Adrenal gland (tissue), 9 donors: ENCODE measurements at regions not wholly inside any gene's neighbourhood (a gene's known extent, or its start where the extent isn't known, plus 50 kb on each side); places are given as distances from the start of the nearest gene placed in this dataset.

Source experiments
- DNase-seq, 7 donors: peaks; one replicate each; pipeline ENCODE4 v3.0.0-alpha.2; 2019 to 2020
- H3K27ac ChIP-seq, 5 donors: fragments of 200-600 bp; sonication (generic) in 4 of 5; 1 replicate in 3 of 5; 2 replicates in 2 of 5; pipeline versions ENCODE4 v1.5.1 to v1.8.0; 2016 to 2020; ENCODE audit warnings: mild to moderate bottlenecking in 1 of 5
- H3K27me3 ChIP-seq: fragments of 200-600 bp; 2 replicates; pipeline ENCODE4 v1.8.0; 2021
- H3K36me3 ChIP-seq, 2 donors: fragments of 200-600 bp; replicated peaks in 1 of 2; 1 replicate in 1 of 2; 2 replicates in 1 of 2; pipeline versions ENCODE4 v1.5.1 to v1.8.0; 2018 to 2022
- H3K4me1 ChIP-seq, 2 donors: fragments of 200-600 bp; replicated peaks in 1 of 2; 1 replicate in 1 of 2; 2 replicates in 1 of 2; pipeline versions ENCODE4 v1.5.1 to v1.8.0; 2018 to 2021
- H3K4me3 ChIP-seq, 4 donors: fragments of 200-600 bp; sonication (generic) in 3 of 4; one replicate each; pipeline ENCODE4 v1.5.1; 2016 to 2018
- H3K9me3 ChIP-seq, 3 donors: fragments of 200-600 bp; sonication (generic) in 1 of 3; replicated peaks in 1 of 3; 1 replicate in 2 of 3; 2 replicates in 1 of 3; pipeline versions ENCODE4 v1.5.1 to v1.8.0; 2016 to 2021
- POLR2A ChIP-seq, 2 donors: fragments of 450-650 bp; IDR thresholded peaks; one replicate each; pipeline ENCODE4 v1.6.1; 2017; ENCODE audit warnings: antibody characterized with exemption in 2 of 2, mild to moderate bottlenecking in 2 of 2, moderate library complexity in 1 of 2
- WGBS, 4 donors: extraction: QIAGEN DNeasy Blood & Tissue Kit in 2 of 4; methylation state at CpG; one replicate each; pipeline versions ENCODE4 v1.1.5 to v1.1.7; 2013 to 2017; 5-methylcytosine and 5-hydroxymethylcytosine counted together
- intact Hi-C, 2 donors: fragments of 100-400 bp; cut with DNase I; formaldehyde crosslinking; loops; one replicate each; pipeline versions ENCODE4 v1.14.1 to v1.15.0; 2022 to 2023
- TF ChIP-seq, protein P1 (sequence below), 6 experiments: fragments of 450-650 bp in 4 of 6; fragments of 200-600 bp in 2 of 6; sonication (generic) in 1 of 6; IDR thresholded peaks; 1 replicate in 5 of 6; 2 replicates in 1 of 6; pipeline versions ENCODE4 v1.5.1 to v1.8.0; 2016 to 2021; ENCODE audit warnings: antibody characterized with exemption in 6 of 6, mild to moderate bottlenecking in 2 of 6, moderate library complexity in 1 of 6
- donor health status: healthy with polysubstance abuse.
- donor health status: Bipolar disorder and iron deficiency.
- donor health status: DM: yes; HTN: yes; CAD: no.
- donor health status: DM: no; HTN: no; CAD: no.
- donor health status: DM: no; HTN: no; CAD: no.

DNA sequence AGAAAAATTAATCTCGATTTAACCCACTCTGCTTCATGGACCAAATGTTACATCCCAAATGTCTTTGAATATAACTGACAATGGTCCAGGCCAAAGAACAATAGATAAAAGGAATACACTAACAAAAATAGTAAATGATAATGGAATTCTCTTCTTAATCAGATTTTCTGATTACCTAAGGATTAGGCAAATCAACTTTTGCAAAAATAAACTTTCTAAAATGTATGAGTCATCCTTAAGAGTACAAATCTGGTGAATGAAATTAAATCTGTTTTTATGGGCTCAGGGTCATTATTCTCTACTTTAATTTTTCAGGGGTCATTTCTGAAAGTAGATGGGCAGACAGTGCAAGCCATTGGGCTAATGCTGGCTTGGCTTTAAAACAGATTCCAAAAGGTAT, 102.1 kb upstream of the FAM13C start:
- H3K4me3 ChIP-seq = no peak overlapping the region
- H3K27me3 ChIP-seq = no peaks in the 10 kb centered on the region
- WGBS, 4 donors = 91 to 100% (median 96%) methylated on average over 1 of the region's 1 CpG
- H3K36me3 ChIP-seq = no peaks in the 10 kb centered on the region
- H3K9me3 ChIP-seq = no peaks in the 10 kb centered on the region
- no peak for DNase-seq
- TF ChIP-seq, protein P1, sequence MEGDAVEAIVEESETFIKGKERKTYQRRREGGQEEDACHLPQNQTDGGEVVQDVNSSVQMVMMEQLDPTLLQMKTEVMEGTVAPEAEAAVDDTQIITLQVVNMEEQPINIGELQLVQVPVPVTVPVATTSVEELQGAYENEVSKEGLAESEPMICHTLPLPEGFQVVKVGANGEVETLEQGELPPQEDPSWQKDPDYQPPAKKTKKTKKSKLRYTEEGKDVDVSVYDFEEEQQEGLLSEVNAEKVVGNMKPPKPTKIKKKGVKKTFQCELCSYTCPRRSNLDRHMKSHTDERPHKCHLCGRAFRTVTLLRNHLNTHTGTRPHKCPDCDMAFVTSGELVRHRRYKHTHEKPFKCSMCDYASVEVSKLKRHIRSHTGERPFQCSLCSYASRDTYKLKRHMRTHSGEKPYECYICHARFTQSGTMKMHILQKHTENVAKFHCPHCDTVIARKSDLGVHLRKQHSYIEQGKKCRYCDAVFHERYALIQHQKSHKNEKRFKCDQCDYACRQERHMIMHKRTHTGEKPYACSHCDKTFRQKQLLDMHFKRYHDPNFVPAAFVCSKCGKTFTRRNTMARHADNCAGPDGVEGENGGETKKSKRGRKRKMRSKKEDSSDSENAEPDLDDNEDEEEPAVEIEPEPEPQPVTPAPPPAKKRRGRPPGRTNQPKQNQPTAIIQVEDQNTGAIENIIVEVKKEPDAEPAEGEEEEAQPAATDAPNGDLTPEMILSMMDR (IDR thresholded peaks at IDR 0.05) = no peak
- TF ChIP-seq POLR2A (IDR thresholded peaks at IDR 0.05) = no peak
- peaks cover 0 to 10% of the 10 kb centered on the region in 2 donors for H3K4me1 ChIP-seq
- intact Hi-C loops = no loop called here
- no peak overlapping the region for H3K27ac ChIP-seq

- H3K9me3 ChIP-seq = no peaks in the 10 kb centered on the region
- no peak overlapping the region for H3K27ac ChIP-seq
- H3K36me3 ChIP-seq = no peaks in the 10 kb centered on the region
- no peak for DNase-seq
- peaks cover 0 to 10% of the 10 kb centered on the region in 2 donors for H3K4me1 ChIP-seq
- TF ChIP-seq POLR2A (IDR thresholded peaks at IDR 0.05) = no peak
- TF ChIP-seq, protein P1 (IDR thresholded peaks at IDR 0.05) = no peak
- no peak overlapping the region for H3K4me3 ChIP-seq
- 52 to 63% (median 59%) methylated on average over 4 of the region's 4 CpGs for WGBS, 4 donors
- no peaks in the 10 kb centered on the region for H3K27me3 ChIP-seq
- intact Hi-C loops = no loop called here
Measured at GRCh38 chr10:59463909-59464308, 101.6 kb upstream of the FAM13C start.

DNA sequence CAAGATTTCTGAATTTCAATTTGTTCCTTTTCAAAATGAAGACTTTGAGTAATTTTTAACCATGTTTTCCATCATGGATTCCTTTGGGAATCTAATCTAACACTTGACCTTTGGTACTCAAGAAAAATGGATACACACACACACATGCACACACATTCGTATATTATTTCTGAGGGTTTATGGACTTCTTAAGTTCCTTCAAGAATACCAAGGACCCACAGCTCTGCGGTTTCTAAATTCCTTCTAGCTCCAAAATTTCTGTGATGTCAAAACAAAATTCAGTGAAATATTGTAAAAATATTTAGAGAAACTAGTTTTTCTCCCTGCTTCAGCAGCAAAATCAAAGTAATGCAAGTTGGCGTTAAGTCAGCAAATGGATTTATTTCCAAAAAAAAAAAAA, 98.3 kb upstream of the FAM13C start:
- no peaks in the 10 kb centered on the region for H3K9me3 ChIP-seq
- H3K27ac ChIP-seq = no peak overlapping the region
- WGBS, 4 donors = 83 to 94% (median 90%) methylated on average over 3 of the region's 3 CpGs
- H3K27me3 ChIP-seq = no peaks in the 10 kb centered on the region
- intact Hi-C loops = no loop called here
- DNase-seq = no peak
- H3K4me3 ChIP-seq = no peak overlapping the region
- no peaks in the 10 kb centered on the region for H3K36me3 ChIP-seq
- no peak for TF ChIP-seq POLR2A (IDR thresholded peaks at IDR 0.05)
- TF ChIP-seq, protein P1 (IDR thresholded peaks at IDR 0.05) = no peak
- peaks cover 0 to 10% of the 10 kb centered on the region in 2 donors for H3K4me1 ChIP-seq

- intact Hi-C loops = loop anchor here in 1 of 2 donors (10.0 kb wide), 1 partner anchor 191 kb away; no protein-coding TSS in a partner anchor
- no peak overlapping the region for H3K4me3 ChIP-seq
- no peaks in the 10 kb centered on the region for H3K4me1 ChIP-seq
- no peaks in the 10 kb centered on the region for H3K36me3 ChIP-seq
- no peaks in the 10 kb centered on the region for H3K27me3 ChIP-seq
- no peaks in the 10 kb centered on the region for H3K9me3 ChIP-seq
- DNase-seq = no peak
- TF ChIP-seq, protein P1 (IDR thresholded peaks at IDR 0.05) = no peak
- TF ChIP-seq POLR2A (IDR thresholded peaks at IDR 0.05) = no peak
- WGBS, 4 donors = 13 to 34% (median 18%) methylated on average over 2 of the region's 2 CpGs
- no peak overlapping the region for H3K27ac ChIP-seq
Measured at GRCh38 chr10:59456199-59456598, 93.8 kb upstream of the FAM13C start.
